ENCODE measurements at regions not wholly inside any gene's neighbourhood (a gene's known extent, or its start where the extent isn't known, plus 50 kb on each side); places are given as distances from the start of the nearest gene placed in this dataset.
"Not testable (repeated sequence)": the region's sequence is repeated elsewhere in the genome, so short reads cannot be mapped to it uniquely, and the experiment has no call there.

DNA sequence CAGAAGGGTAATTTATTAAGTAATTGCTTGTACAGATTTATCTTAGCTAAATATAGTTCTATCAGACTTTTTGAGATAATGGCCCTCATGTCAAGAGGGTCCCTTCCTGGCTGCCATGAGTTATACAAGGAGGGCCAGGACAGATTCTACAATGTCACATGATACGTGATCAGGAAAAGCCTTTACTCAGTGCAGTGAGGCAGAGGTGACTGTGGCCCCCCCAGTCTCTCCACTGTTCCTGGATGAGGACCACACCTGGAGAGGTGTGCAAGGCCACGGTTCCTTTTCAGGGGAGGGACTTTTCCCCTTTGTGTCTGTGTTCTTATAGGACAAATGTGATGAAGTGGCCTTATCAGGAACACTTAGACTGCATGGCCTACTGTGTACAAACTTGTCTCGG is 54.3 kb upstream of the LRCH1 start:
- no peak for FAIRE-seq

DNA sequence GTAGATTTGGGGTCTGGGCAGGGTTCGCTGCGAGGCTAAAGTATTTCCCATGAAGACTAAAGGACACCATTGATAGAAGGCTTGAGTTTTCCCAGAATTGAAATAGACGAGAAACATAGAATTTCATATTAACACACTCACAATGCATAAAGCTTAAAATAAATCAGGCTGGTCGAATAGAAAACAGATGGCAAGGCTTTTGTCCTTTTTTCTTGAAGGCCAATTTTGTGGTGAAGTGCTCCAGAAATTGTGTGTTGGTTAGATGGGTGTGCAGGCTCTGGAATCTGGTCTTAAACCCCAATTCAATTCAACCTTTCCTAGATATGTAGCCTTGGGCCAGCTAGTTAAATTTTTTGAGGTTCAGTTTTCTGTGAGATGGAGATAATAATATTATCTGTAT is 56.9 kb upstream of the LRCH1 start:
- FAIRE-seq: no peak

DNA sequence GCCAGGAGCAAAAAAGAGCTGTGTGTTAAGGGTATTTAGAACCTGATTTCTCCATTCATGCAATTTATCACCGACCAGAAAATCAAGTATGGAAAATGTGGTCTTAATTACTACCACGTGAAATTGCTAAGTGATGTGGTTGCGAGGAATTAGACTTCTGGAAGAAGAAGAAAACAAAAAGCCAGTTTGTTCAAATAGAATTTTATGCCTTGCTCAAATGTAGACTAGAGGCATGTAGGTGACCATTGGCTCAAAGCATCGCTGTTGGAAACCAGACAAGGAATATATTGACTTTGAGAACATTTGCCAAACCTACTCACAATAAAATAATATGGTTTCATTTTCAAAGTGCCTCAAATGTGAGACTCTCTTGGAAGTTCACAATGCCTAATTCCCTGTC is 57.3 kb upstream of the LRCH1 start:
- no peak for FAIRE-seq

DNA sequence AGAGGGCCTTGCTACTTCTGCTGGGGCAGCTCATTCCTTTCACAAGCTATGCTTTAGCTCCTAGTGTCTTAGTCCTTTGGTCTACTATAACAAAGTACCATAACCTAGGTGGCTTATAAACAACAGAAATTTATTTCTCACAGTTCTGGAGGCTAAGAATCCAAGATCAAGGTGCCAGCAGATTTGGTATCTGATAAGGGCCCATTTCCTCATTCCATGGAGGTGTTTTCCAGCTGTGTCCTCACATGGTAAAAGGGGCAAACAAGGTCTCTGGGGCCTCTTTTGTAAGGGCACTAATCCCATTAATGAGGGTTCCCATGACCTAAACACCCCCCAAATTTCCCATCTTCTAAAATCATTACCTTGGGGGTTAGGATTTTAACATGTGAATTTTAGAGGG is 57.9 kb upstream of the LRCH1 start:
- no peak for FAIRE-seq

DNA sequence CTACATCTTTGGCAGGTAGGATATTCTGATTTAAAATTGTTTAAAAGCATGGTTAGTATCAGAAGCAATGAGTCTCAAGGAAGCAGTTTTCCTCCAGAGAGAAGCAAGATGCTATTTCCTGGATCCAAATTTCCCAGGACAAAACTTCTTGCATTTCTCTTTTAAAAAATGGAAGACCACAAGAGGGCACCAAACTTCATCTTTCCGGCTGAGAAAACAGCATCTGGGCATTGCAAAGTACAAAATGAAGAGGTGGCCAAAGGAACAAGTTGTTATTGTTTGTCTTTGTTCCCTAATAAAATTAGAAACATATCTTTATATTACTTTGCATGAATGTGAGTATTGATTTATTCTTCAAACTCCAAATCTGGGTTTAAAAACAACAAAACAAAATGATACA is 60.0 kb upstream of the LRCH1 start:
- peak; percentile 96 for FAIRE-seq

DNA sequence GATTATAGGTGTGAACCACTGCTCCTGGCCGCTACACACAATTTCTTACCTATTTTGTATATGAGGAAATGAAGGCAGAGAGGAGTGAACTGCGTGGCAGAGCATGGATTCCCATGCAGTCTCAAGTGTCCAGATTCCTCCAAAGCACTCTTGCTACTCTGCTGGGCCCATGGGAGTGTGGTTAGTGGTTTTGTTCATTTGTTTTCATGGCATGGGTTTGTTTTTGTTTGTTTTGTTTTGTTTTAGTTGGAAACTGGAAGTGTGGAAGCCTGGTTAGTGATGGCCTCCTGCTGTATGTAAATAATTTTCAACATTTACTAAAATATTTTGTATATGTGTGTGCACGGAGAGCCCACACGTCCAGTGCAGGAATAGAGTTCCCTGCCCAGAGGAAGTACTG is 61.3 kb upstream of the LRCH1 start:
- FAIRE-seq: no peak

DNA sequence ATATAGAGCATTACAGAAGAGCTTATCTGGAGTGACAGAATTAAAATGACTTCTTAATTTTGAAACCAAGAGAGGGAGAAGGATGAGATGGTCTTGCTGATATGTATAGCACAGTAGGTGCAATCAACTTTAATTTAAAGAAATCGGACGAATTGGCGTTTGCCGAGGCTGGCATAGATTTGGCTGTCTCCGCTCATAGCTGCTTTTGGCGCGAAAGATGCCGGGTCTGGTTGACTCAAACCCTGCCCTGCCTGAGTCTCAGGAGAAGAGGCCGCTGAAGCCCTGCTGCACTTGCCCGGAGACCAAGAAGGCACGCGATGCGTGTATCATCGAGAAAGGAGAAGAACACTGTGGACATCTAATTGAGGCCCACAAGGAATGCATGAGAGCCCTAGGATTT is 62.3 kb upstream of the LRCH1 start:
- FAIRE-seq: not testable (repeated sequence)

DNA sequence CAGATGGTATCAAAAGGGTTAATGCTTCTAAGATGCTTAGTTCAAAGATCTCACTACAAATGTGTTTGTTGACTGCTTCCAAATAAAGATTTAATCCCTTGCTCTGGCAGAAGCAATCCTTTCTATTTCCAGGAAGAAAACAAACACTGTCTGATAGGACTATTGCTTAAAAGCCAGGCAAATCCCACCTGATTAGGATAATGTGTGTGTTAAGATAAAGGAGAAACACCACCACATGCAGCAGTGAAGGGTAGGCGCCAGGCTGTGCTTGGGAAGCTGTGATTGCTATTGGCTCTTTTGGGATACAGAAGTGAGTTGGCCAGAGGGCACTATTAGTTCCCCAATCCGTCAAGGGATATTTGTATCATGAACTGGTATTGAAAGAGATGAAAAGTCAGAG is 62.8 kb upstream of the LRCH1 start:
- FAIRE-seq: no peak

DNA sequence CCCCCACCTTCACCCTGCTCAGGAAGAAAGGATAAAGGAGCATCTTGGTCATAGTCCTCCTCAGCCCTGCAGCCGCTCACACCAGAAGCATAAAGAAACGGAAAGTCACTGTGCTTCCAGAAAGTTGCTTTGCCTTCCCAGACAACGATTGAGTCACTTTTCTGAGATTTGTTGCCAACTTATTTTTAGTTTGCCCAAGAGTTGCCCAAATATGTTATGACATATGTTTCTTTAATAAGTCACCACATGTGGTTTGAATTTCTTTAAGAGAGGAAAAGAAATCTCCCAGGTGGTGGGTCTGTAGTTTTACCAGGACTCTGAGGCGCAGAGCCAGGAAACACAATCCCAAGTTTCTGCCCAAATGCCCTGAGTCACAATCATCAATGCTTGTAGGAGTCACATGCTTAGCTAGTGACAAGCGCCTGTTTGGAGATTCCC is 63.4 kb upstream of the LRCH1 start:
- no peak for FAIRE-seq

DNA sequence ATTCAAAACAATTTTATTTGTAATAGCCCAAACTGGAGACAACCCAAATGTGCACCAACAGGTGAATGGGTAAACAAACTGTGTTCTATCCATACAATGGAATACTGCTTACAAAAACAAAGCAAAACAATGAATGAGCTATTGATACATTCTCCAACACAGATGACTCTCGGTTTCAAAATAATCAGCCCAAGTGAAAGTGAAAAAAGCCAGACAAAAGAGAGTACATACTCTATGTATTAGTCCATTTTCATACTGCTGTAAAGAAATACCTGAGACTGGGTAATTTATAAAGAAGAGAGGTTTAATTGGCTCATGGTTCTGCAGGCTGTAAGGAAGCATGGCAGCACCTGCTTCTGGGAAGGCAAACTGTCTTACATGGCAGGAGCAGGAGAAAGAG is 65.2 kb upstream of the LRCH1 start:
- FAIRE-seq: no peak

DNA sequence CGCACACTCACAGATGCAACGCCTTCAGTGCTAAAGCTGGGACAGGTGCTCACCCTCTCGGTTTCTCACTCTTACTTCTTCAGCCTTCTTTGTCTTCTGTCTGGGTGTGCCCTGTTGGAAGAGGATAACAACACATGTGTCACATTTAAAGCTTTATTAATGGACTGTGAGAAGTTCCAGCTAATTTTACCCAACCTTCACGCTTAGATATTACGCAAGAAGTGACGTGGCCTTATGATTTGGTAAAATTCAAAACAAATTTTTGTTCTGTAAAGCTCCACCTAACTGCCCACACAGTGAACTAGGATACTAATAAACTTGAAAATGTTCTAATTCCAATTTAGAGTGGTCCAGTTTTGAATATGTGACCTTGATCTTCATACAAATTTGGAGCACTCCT is 66.7 kb upstream of the LRCH1 start:
- FAIRE-seq: no peak

DNA sequence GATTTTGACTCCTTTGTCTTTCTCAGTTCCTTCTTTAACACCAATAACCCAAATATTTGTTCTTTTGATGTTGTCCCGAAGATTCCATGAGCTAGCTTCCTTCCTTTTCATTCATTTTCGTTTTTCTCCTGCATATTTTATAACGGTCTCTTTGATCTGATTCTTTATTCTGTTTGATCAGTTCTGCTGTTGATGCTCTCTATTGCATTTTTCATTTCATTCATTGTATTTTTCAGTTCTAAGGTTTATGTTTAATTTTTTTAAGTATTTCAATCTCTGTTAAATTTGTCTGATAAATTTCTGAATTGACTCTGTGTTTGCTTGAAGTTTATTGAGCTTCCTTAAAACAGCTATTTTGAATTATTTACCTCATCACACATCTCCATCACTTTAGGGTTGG is 68.4 kb upstream of the LRCH1 start:
- no peak for FAIRE-seq

DNA sequence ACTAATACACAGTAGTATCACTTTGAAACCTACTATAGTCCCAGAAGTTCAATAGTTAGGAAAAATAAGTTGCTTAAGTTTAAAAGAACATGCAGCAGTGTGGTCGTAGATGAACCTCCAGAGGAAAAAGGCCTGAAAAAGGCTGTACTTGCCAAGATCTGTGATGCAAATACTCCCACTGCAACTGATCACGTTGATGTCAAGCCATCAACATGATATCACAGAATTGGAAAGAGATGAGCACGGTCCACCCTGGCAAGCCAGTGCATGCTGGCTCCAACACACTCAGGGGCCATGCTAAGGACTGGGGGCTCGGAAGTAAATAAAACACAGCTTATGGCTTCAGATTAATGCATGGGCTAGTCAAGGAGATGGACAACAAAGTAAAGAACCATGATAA is 71.8 kb upstream of the LRCH1 start:
- no peak for FAIRE-seq

DNA sequence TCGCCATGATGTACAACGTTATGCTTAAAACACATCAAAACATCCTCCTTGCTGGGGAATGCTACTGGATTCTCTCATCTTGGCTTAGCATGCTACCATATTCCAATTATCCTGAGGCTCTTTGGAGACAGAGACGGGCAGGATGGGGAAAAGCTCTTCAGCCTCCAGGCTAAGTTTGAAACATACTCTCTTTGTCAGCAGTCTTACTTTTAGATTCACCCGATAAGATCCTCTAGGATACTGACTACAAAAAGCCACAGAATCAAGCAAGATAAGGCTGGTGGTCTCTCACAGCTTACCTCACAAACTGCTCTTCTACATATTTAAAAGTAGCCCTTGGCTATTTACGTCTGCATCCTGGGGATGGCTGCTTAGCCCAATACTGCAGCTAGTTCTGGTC is 72.8 kb upstream of the LRCH1 start:
- no peak for FAIRE-seq

DNA sequence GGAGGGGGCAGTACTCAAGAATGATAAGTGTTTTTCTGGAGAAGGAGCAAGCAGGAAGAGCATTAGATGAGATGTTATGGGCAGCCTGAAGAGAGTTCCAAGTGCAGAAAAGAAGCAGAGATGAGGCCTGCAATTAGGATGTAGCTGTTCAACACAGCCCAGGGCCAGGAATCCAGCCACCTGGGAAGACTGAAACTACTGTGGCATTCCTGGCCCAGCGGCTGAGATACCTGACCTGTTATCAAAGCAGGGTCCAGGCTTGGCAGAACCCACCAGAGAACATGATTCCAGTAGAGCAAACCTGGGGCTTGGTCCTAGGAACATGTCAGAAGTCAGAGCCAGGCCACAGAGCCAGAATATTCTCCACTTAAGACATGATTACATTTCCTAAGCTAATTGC is 73.3 kb upstream of the LRCH1 start:
- FAIRE-seq: no peak

DNA sequence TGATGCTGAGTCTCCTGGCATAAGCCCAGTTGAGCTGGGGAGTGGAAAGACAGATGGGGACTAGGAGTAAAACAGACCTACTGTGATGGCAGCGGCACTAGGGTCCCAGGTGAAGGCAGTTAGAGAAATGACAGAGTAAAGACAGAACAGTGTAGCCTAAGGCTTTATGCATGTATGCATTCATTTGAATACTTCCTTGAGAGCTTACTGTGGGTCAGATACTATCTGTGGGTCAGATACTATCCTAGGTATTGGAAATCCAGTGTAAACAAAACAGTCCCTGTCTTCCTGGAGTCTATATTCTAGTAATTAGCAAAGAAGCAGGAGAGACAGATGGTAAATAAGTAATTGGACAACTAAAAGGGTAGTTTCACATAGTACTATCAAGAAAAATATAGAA is 73.7 kb upstream of the LRCH1 start:
- FAIRE-seq: no peak

DNA sequence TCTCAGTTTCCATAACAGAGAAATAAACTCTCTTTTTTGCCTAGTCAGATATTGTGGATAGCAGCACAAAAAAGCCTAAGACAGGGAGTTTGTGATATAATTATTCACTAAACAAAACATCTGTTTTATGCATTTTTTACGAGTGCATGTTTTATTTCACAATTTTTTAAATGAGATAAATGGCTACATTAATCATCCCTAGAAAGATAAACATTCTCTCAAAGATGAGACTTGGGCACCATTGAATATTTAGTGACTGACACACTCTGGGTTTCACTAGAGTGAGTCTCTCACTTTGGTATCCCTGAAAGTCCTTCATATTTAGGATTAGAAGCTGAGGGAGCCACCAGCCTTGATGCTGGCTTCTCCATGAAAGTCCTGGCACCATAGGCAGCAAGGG is 74.3 kb upstream of the LRCH1 start:
- no peak for FAIRE-seq

DNA sequence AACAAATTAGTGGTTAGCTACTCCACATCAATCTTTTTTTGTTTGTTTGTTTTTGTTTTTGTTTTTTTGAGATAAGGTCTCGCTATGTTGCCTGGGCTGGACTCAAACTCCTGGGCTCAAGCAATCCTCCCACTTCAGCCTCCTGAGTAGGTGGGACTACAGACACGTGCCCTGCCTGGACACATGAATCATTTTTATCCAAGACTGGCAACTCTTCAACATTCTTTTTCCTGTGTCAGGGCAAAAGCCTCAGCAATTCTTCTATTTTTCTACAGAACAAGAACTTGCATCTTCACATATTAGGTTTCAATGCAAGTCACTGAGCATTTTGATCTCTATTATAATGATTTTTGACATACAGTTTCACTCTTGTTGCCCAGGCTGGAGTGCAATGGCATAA is 76.8 kb upstream of the LRCH1 start:
- FAIRE-seq: no peak

DNA sequence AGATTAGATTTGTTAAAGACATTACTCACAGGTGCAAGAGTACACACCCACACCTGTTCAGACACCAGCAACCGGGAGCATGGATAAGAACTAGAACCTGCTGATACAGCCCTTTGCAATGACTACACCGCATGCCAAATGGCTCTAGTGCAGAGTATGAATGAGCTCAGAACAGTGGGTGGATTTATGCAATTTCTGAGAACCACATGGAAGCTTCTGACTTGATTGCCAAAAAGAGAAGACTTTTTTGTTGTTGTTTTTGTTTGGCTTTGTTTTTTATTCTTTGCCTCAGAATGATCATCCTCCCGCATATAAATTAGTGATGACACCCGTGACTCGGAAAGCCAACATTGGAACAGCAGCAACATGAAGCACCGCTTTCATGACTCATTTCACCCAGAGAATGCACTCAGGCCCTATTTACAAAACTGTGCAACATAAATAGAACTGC is 77.4 kb upstream of the LRCH1 start:
- FAIRE-seq: no peak

DNA sequence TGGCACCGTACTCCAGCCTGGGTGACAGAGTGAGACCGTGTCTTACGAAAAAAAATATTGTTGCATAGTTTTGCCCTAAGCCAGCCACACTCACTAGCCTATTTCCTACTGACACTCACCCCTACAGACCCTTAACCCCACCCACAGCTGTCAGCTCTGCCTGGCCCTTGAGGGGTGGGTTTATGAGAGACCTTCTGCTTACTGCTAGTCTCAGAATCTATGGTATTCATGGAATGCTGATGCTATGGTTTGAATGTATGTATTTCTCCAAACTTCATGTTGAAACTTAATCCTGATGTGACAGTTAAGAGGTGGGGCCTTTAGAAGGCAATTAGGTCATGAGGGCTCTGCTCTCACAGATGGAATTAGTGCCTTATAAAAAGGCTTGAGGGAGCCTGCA is 79.2 kb upstream of the LRCH1 start:
- no peak for FAIRE-seq

DNA sequence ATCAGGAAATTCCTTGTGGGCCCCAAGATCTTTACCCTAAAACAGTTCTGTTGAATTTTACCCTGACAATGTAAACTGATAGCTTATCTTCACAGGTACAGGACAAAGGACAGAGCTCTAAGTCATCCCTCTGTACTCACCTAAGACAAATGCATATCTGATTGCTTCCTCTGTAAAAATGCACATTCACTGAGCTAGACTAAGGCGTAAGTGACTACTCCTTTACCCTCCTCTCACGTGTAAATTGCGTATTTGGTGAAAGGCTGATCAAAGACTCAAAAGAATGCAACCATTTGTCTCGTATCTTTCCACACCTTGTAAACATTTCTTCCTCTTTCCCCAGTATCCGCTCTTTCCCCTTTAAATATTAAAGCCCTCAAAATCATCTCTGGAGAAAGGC is 80.6 kb upstream of the LRCH1 start:
- FAIRE-seq: no peak

DNA sequence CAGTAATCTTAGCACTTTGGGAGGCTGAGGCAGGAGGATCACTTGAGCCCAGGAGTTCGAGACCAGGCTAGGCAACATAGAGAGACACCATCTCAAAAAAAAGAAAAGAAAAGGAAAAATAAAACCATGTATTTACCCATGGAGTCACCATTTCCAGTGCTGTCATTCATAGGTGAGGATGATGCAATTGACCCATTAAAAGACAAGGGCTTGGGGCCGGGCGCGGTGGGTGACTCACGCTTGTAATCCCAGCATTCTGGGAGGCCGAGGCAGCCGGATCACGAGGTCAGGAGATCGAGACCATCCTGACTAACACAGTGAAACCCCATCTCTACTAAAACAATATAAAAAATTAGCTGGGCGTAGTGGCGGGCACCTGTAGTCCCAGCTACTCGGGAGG is 82.6 kb upstream of the RUBCNL start:
- FAIRE-seq: not testable (repeated sequence)

DNA sequence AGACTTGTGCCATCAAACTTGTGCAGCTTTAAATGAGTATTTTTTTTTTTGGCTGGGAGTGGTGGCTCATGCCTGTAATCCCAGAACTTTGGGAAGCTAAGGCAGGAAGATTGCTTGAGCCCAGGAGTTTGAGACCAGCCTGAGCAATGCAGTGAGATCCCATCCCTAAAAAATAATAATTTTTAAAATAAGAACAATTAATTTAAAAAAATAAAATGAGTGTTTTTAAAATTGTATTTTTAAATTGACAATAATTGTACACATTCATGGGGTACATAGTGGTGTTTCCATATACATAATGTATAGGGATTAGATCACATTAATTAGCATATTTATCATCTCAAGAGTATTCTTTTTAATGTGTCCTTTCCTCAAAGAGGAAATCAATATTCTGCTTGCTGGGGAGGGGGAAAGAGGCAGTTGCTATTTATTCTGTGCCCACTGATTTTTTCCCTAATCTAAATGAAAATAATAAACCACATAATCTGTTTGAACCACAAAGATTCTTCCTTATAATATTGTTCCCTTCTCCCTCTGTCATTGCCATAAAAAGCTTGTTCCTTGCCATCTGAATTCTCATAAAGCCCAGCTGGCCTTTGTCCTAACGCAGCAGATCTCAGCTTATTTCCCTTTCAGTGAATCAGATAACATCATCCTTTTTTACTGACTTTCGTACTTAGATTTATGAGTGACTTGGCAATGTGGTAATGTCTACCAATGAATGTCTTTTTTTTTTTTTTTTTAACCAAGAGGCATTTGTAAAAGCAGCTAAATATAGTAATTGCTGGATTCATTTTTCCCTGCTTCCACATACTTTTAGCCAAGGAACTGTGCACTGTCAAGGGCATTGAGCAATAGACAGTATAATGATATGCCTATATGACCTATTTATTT is 81.8 kb upstream of the RUBCNL start:
- FAIRE-seq: no peak

DNA sequence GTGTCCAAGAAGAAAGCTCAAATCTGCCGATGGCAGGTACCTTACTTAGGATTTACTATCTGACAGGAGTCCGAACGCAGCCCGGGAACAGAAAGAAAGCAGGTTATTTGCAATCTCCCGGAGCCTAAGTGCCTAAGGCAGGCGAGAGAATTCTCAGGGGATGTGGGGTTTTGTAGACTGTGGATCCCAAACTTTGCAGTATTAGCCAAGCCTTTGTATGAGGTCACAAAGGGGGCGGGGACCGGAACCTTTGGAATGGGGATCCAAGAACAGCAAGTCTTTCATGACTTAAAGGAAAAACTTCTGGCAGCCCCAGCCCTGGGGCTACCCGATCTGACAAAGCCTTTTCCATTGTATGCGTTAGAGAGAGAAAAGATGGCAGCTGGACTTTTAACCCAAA is 80.6 kb upstream of the RUBCNL start:
- FAIRE-seq: not testable (repeated sequence)

DNA sequence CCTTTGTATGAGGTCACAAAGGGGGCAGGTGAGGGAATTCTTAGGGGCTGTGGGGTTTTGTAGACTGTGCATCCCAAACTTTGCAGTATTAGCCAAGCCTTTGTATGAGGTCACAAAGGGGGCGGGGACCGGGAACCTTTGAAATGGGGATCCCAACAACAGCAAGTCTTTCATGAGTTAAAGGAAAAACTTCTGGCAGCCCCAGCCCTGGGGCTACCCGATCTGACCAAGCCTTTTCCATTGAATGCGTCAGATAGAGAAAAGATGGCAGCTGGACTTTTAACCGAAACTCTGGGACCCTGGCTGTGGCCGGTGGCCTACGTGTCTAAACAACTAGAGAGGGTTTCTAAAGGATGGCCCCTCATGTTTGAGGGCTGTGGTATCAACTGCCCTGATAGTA is 79.0 kb upstream of the RUBCNL start:
- not testable (repeated sequence) for FAIRE-seq
